GM18511 (cell line): ENCODE measurements at regions not wholly inside any gene's neighbourhood (a gene's known extent, or its start where the extent isn't known, plus 50 kb on each side); places are given as distances from the start of the nearest gene placed in this dataset.
A peak's percentile ranks its signal among the peaks of the same experiment; 100 is the strongest.

Experiments
- ATAC-seq: cut with Tn5 transposase; IDR thresholded peaks from one replicate; pipeline ENCODE4 v1.9.1; 2021; ENCODE audit warnings: mild to moderate bottlenecking, moderate library complexity; ENCODE audit not compliant: unreplicated experiment

DNA sequence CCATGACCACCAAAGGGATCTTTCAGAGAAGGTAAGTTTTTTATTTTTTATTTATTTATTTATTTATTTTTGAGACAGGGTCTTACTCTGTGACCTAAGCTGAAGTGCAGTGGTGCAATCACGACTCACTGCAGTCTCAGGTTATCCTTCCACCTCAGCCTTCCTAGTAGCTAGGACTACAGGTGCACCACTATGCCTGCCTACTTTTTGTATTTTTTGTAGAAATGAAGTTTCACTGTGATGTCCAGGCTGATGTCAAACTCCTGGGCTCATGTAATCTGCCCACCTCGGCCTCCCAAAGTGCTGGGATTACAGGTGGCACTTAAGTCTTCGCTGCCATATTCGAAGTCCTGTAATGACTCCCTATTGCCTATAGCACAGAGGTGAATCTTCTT, 342.5 kb downstream of the CYRIA start:
- ATAC-seq: no peak

GRCh38 chr2:16322308-16323125, 343.1 kb downstream of the CYRIA start:
- ATAC-seq: no peak

- ATAC-seq: no peak
Measured at GRCh38 chr2:16321872-16322271, 343.8 kb downstream of the CYRIA start.

DNA sequence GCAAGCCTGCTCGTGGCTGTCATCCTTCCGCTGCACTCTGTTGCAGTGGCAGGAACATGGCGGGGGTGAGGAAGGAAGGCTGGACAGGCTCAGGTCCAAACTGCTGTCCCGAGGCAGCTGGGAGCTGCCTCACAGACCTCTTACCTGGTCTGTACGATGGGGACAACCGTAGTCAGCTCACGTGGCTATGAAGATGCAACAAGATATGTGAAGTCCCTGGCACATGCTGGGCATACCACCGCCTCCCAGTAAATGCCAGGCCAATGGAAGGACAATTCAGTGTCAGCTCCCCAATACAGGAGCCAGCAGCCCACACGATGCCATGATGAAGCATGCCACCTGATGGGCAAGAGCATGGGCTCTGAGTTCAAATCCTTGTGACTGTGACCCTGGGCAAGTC, 344.4 kb downstream of the CYRIA start:
- ATAC-seq: no peak

- ATAC-seq: no peak
Measured at GRCh38 chr2:16320716-16321115, 344.9 kb downstream of the CYRIA start.

DNA sequence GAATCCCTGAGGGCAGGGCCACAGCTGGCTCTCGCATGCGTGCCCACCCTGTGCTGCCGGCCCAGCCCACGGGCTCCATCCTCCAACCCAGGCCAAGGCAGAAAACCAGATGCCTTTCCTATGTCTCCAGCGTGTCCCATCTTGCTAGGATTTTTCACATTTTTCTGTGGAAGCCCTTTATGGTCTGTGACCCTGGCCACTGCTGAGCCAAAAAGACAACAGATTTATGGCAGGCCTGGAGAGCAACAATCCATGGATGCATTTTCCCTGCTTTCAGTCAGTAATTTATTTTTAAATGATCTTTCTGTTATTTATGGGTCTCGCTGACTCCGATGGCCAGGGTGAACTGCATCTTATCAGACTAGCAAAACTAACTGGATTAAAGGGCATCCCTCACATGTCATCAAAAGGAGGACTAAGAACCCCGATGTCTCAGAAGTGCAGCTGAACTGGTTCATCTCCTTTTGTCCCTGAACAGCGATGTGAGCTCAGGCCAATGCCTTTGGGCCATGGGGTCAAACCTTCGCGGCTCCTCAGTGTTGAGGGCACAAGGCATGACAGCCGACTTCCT, 346.0 kb downstream of the CYRIA start:
- no peak for ATAC-seq

DNA sequence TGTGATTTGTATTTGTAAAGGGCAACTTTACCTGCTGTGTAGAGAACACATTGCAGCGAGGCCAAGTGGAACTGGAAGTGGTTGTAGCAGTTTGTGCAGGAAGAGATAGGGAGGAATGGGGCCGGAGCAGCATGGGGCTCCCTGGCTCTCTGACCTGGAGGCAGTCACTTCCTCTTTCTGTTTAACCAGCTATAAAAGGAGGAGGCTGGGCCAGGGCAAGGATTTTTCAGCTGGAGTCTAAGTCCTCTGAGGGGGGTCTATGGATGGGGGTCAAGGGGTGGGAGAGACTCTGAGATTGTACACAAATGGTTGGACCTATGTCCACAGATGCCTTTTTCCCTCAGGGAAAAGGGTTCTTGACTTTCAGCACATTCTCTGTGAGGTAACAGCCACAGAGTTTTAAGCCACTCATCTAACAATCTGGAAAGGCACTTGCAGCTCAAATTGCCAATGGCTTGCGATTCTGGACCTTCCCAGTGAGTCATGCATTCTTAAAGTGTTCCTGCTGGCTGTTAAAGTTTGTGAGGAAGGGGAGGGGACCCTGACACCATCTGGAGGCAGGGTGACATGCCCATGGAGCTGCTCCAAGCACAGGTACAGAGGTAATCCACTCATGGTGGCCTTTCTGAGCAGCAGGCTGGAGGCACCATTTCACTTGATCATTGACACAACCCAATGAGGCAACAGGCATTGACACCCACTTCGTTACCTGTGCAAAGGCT, 347.0 kb downstream of the CYRIA start:
- peak; percentile 74 for ATAC-seq

GRCh38 chr2:16318051-16318450, 347.6 kb downstream of the CYRIA start:
- peak; percentile 27 for ATAC-seq

DNA sequence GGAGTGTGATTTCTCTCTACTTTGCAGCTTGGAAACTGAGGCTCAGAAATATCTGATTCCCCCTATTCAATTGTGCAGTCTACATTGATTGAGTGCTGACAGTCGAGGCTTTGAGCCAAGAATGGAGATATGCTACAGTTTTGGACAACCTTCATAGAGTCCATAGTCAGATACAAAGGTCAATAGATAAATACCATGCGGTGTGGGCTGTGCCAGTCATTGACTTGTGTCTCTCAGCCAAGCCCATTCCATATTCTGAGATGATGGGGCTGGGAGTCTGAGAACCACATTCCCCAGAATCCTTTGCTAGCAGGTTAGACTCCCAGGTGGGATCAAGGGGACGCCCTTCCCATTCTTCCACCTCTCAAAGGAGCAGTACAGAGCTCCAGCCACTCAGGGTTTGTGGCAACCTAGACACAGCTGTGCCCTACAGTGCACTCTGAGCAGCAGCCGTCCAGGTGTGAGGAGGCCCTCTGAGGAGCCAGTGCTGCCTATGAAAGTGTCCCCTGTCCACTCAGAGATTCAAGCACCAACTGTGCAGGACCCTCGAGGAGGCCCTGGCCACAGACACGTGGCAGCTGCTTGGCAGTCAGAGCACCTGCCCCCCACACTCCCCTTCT, 348.3 kb downstream of the CYRIA start:
- no peak for ATAC-seq

GRCh38 chr2:16316456-16317210, 349.0 kb downstream of the CYRIA start:
- ATAC-seq: no peak

GRCh38 chr2:16315908-16316307, 349.7 kb downstream of the CYRIA start:
- ATAC-seq: no peak

DNA sequence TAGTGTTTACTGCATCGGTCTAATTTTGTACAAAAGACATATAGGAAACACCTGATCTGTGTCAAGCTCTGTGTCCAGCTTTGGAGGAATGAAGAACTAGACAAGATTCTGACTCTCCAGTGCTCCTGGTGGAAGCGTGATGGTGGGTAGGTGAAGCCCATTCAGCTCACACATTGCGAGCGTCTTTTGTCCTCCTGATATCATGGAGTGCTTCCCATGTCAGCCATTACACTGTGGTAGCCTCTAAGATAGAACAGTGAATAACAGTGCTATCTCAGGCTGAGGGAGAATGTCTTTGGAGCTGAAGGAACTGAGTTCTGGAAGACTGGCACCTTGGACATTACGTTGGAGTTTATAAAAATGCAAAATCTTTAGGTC, 350.2 kb downstream of the CYRIA start:
- ATAC-seq: no peak

GRCh38 chr2:16314691-16315457, 350.8 kb downstream of the CYRIA start:
- no peak for ATAC-seq

- no peak for ATAC-seq
Measured at GRCh38 chr2:16314001-16314400, 351.6 kb downstream of the CYRIA start.

- ATAC-seq: no peak
Measured at GRCh38 chr2:16313235-16313975, 352.2 kb downstream of the CYRIA start.

DNA sequence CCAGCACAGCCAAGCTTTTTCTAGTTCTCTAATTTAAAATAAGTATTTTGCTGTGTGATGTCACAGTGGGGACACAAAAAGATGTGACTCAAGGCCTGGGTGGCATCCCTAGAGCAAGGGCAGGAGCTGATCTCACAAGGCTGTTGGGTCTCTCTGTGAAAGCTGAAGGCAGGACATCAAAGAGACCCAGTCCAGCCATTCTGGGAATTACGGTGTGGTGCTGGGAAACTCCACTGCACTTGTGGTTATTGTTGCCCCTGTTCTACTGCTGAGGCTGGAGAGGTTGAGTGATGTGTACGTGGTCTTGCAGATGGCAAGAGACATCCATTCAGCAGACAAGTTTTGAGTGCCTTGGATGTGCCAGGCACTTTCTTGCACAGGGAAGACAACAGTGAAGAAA, 352.9 kb downstream of the CYRIA start:
- no peak for ATAC-seq

DNA sequence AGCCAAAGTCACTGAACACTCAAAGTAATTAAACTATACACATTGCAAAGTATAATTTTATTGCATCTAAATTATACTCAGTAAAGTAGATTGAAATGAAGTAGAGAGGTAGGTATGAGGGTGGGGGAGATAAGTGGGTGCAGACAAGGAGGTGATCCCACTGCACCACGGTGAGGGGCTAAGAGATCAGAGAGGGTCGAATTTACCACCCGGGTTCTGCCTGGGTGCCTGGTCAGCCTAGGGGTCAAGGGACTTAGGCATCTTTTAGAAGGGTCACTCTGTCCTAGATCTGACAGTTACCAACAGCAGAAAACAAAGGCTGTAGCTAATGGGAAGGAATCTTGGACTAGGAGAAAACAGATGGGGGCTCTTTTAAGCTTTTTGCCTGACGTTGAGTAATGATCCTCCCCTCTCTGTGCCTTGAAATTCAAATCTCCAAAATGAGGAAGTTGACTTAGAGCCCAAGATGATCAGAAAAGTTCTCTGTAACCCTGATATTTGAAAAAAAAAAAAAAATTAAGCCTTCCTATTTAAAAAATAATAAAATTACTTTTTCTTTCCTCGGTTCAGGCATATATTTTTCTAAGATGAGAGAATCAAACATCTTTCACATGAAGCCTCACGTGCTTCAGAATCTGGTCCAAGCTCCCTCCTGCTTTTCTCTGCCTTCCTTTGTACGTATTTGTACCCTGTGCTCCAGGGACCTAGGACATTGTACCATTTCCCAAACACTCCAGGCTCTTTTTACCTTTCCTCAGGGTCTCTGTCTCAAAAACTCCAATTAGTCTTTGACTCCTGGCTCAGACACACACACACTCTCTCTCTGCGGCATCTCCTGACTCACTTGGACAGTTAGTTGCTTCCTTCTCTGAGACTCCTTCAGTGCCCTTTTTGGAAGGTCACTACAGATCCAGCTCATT, 353.9 kb downstream of the CYRIA start:
- ATAC-seq: no peak

- ATAC-seq: no peak
Measured at GRCh38 chr2:16308816-16309215, 356.8 kb downstream of the CYRIA start.
